Large intestine (tissue), 3 donors: ENCODE measurements at regions not wholly inside any gene's neighbourhood (a gene's known extent, or its start where the extent isn't known, plus 50 kb on each side); places are given as distances from the start of the nearest gene placed in this dataset.
"Not testable (repeated sequence)": the region's sequence is repeated elsewhere in the genome, so short reads cannot be mapped to it uniquely, and the experiment has no call there.

Experiments
- DNase-seq, 2 donors: peaks; one replicate each; pipeline versions ENCODE4 v3.0.0 to v3.0.0-alpha.2; 2013
- H3K27ac ChIP-seq: one replicate; pipeline ENCODE4 v1.5.1; 2013; ENCODE audit warnings: low read length
- H3K27me3 ChIP-seq: 2 replicates; pipeline ENCODE4 v1.6.1; 2013; ENCODE audit warnings: low read length; ENCODE audit not compliant: control insufficient read depth, insufficient read depth
- H3K36me3 ChIP-seq: 2 replicates; pipeline ENCODE4 v1.6.1; 2013; ENCODE audit warnings: low read length; ENCODE audit not compliant: control insufficient read depth, insufficient read depth
- H3K4me1 ChIP-seq: one replicate; pipeline ENCODE4 v1.6.1; 2013; ENCODE audit warnings: low read length; ENCODE audit not compliant: control insufficient read depth, insufficient read depth
- H3K4me3 ChIP-seq: one replicate; pipeline ENCODE4 v1.5.1; 2013; ENCODE audit warnings: low read length
- H3K9me3 ChIP-seq: one replicate; pipeline ENCODE4 v1.6.1; 2013; ENCODE audit warnings: mild to moderate bottlenecking, low read depth, low read length, moderate library complexity; ENCODE audit not compliant: control insufficient read depth
- WGBS: methylation state at CpG from one replicate; pipeline ENCODE4 v1.1.5; 2013; ENCODE audit warnings: low lambda C conversion rate; ENCODE audit not compliant: insufficient coverage; 5-methylcytosine and 5-hydroxymethylcytosine counted together

- Histone ChIP-seq H3K27ac (no peak overlapping the region), H3K27me3 (no peaks in the 10 kb centered on the region), H3K9me3 (no peaks in the 10 kb centered on the region), H3K36me3 (no peaks in the 10 kb centered on the region), H3K4me1 (peaks cover 5% of the 10 kb centered on the region), H3K4me3 (no peak overlapping the region)
- no peak for DNase-seq
- 83% methylated on average over 1 of the region's 7 CpGs for WGBS
These were observed 73.4 kb upstream of the EEA1 start for GRCh38 chr12:93002293-93003054.

- WGBS, result no CpG with 5 or more reads among the region's 9 CpGs
- no peak for DNase-seq
- no peak overlapping the region for H3K27ac ChIP-seq
- H3K27me3 ChIP-seq, result no peaks in the 10 kb centered on the region
- no peaks in the 10 kb centered on the region for H3K9me3 ChIP-seq
- H3K4me1 ChIP-seq, result peaks cover 5% of the 10 kb centered on the region
- H3K36me3 ChIP-seq, result no peaks in the 10 kb centered on the region
- no peak overlapping the region for H3K4me3 ChIP-seq
These were observed 74.6 kb upstream of the EEA1 start for GRCh38 chr12:93003531-93004239.

- H3K9me3 ChIP-seq, result no peaks in the 10 kb centered on the region
- no peak overlapping the region for H3K4me3 ChIP-seq
- H3K27me3 ChIP-seq, result no peaks in the 10 kb centered on the region
- no peaks in the 10 kb centered on the region for H3K4me1 ChIP-seq
- H3K27ac ChIP-seq, result no peak overlapping the region
- H3K36me3 ChIP-seq, result no peaks in the 10 kb centered on the region
- no peak for DNase-seq
- 73% methylated on average over 3 of the region's 8 CpGs for WGBS
These were observed 76.9 kb upstream of the EEA1 start for GRCh38 chr12:93005928-93006392.

- no peak overlapping the region for H3K27ac ChIP-seq
- H3K9me3 ChIP-seq, result no peaks in the 10 kb centered on the region
- no peaks in the 10 kb centered on the region for H3K27me3 ChIP-seq
- H3K36me3 ChIP-seq, result no peaks in the 10 kb centered on the region
- no peaks in the 10 kb centered on the region for H3K4me1 ChIP-seq
- no peak overlapping the region for H3K4me3 ChIP-seq
- WGBS, result 90% methylated on average over 2 of the region's 5 CpGs
- DNase-seq, result no peak
These were observed 77.5 kb upstream of the EEA1 start for GRCh38 chr12:93006471-93007208.

GRCh38 chr12:93007544-93007943 is 78.4 kb upstream of the EEA1 start:
- Histone ChIP-seq H3K4me1 (no peaks in the 10 kb centered on the region), H3K9me3 (no peaks in the 10 kb centered on the region), H3K27ac (no peak overlapping the region), H3K4me3 (no peak overlapping the region), H3K27me3 (no peaks in the 10 kb centered on the region), H3K36me3 (no peaks in the 10 kb centered on the region)
- WGBS, result 31% methylated on average over 2 of the region's 4 CpGs
- DNase-seq, result no peak

- H3K36me3 ChIP-seq, result no peaks in the 10 kb centered on the region
- no peaks in the 10 kb centered on the region for H3K9me3 ChIP-seq
- DNase-seq, result no peak
- no peaks in the 10 kb centered on the region for H3K27me3 ChIP-seq
- no CpG with 5 or more reads among the region's 3 CpGs for WGBS
- H3K4me3 ChIP-seq, result no peak overlapping the region
- H3K4me1 ChIP-seq, result no peaks in the 10 kb centered on the region
- no peak overlapping the region for H3K27ac ChIP-seq
These were observed 79.1 kb upstream of the EEA1 start for GRCh38 chr12:93008044-93008778.

- H3K4me3 ChIP-seq, DNase-seq, H3K27me3 ChIP-seq, H3K27ac ChIP-seq, H3K9me3 ChIP-seq, H3K4me1 ChIP-seq, H3K36me3 ChIP-seq: not testable (repeated sequence)
- WGBS, result 100% methylated on average over 1 of the region's 7 CpGs
These were observed 79.8 kb upstream of the EEA1 start for GRCh38 chr12:93008880-93009279.

GRCh38 chr12:93009533-93009932 is 80.4 kb upstream of the EEA1 start:
- Histone ChIP-seq H3K27me3 (no peaks in the 10 kb centered on the region), H3K4me1 (peaks cover 5% of the 10 kb centered on the region), H3K4me3 (no peak overlapping the region), H3K36me3 (no peaks in the 10 kb centered on the region), H3K9me3 (no peaks in the 10 kb centered on the region), H3K27ac (no peak overlapping the region)
- WGBS, result 100% methylated on average over 3 of the region's 3 CpGs
- no peak for DNase-seq

- no peak overlapping the region for H3K27ac ChIP-seq
- H3K36me3 ChIP-seq, result no peaks in the 10 kb centered on the region
- no peak overlapping the region for H3K4me3 ChIP-seq
- no peaks in the 10 kb centered on the region for H3K27me3 ChIP-seq
- no peak for DNase-seq
- peaks cover 9% of the 10 kb centered on the region for H3K4me1 ChIP-seq
- no peaks in the 10 kb centered on the region for H3K9me3 ChIP-seq
- WGBS, result 100% methylated on average over 2 of the region's 2 CpGs
These were observed 81.4 kb upstream of the EEA1 start for GRCh38 chr12:93010461-93010860.

GRCh38 chr12:93011100-93011499 is 82.0 kb upstream of the EEA1 start:
- Histone ChIP-seq H3K36me3 (no peaks in the 10 kb centered on the region), H3K27ac (no peak overlapping the region), H3K4me1 (peaks cover 14% of the 10 kb centered on the region), H3K9me3 (no peaks in the 10 kb centered on the region), H3K27me3 (no peaks in the 10 kb centered on the region), H3K4me3 (no peak overlapping the region)
- DNase-seq, result no peak
- WGBS, result 100% methylated on average over 2 of the region's 10 CpGs
